OCI-LY3 (cell line): ENCODE measurements at regions not wholly inside any gene's neighbourhood (a gene's known extent, or its start where the extent isn't known, plus 50 kb on each side); places are given as distances from the start of the nearest gene placed in this dataset.
"Not testable (repeated sequence)": the region's sequence is repeated elsewhere in the genome, so short reads cannot be mapped to it uniquely, and the experiment has no call there.

Experiments
- H2AFZ ChIP-seq: fragments of 200-600, 300-600 bp; shearing (Covaris generic); 2 replicates; pipeline ENCODE4 v1.6.0; 2014; ENCODE audit warnings: antibody characterized with exemption, low read depth, low read length
- H3K27ac ChIP-seq: fragments of 200-600, 300-600 bp; sonication (generic); 2 replicates; pipeline ENCODE4 v1.5.1; 2014; ENCODE audit warnings: mild to moderate bottlenecking, low read length, moderate library complexity, mixed read lengths
- H3K27me3 ChIP-seq: fragments of 200-600, 300-600 bp; sonication (generic); 2 replicates; pipeline ENCODE4 v1.6.1; 2014; ENCODE audit warnings: low read depth, low read length, mixed read lengths
- H3K36me3 ChIP-seq: fragments of 200-600, 300-600 bp; sonication (generic); replicated peaks from 2 replicates; pipeline ENCODE3; 2014; ENCODE audit warnings: low read depth, low read length, mixed read lengths
- H3K4me1 ChIP-seq: fragments of 300-600, 200-600 bp; sonication (generic); 2 replicates; pipeline ENCODE4 v1.6.1; 2014; ENCODE audit warnings: low read length, mixed read lengths
- H3K4me2 ChIP-seq: fragments of 200-600, 300-600 bp; sonication (generic); 2 replicates; pipeline ENCODE4 v1.6.1; 2014; ENCODE audit warnings: low read length, mixed read lengths
- H3K4me3 ChIP-seq: fragments of 300-600, 200-600 bp; sonication (generic); 2 replicates; pipeline ENCODE4 v1.5.1; 2014; ENCODE audit warnings: antibody characterized with exemption, mild to moderate bottlenecking, low read length, moderate library complexity
- H3K79me2 ChIP-seq: fragments of 300-600, 200-600 bp; shearing (Covaris generic); 2 replicates; pipeline ENCODE4 v1.6.1; 2014; ENCODE audit warnings: mild to moderate bottlenecking, low read length, mixed read lengths
- H3K9ac ChIP-seq: fragments of 300-600, 200-600 bp; shearing (Covaris generic); 2 replicates; pipeline ENCODE4 v1.6.0; 2014; ENCODE audit warnings: mild to moderate bottlenecking, low read length, moderate library complexity
- H3K9me3 ChIP-seq: fragments of 200-600, 300-600 bp; shearing (Covaris generic); 2 replicates; pipeline ENCODE4 v1.6.1; 2014; ENCODE audit warnings: low read length, mixed read lengths; ENCODE audit not compliant: insufficient read depth
- H4K20me1 ChIP-seq: fragments of 200-600, 300-600 bp; sonication (generic); 2 replicates; pipeline ENCODE4 v1.6.1; 2016; ENCODE audit warnings: low read length, mixed read lengths; ENCODE audit not compliant: insufficient read depth
- EZH2phosphoT487 ChIP-seq: fragments of 200-600 bp; shearing (Covaris generic); IDR thresholded peaks from 2 replicates; pipeline ENCODE4 v1.6.1; 2018; ENCODE audit warnings: antibody characterized with exemption, mixed run types, low read depth
- TF ChIP-seq, protein P1 (sequence below): fragments of 200-600, 300-600 bp; sonication (generic); IDR thresholded peaks from 2 replicates; pipeline ENCODE4 v1.5.1; 2014; ENCODE audit warnings: antibody characterized with exemption, low read length, low read depth

DNA sequence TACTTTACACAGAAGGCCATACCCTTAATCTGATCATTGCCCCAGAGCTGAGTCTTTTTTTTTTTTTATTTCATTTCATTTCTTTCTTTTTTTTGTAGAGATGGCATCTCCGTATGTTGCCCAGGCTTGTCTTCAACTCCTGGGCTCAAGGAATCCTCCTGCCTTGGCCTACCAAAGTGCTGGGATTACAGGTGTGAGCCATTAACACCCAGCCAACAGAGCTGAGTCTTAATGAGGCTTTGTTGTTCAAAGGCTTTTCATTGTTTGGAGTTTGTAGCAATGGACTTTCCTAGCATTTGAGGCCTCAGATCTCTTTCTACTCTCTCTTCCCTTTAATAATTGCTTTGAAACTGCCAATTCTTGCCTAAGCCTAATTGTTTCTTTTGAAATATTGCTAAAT lies 176.5 kb upstream of the FBN2 start:
- Histone ChIP-seq H4K20me1 (no peaks in the 10 kb centered on the region), H3K4me1 (no peaks in the 10 kb centered on the region), H3K27ac (no peak overlapping the region), H3K9me3 (no peaks in the 10 kb centered on the region), H3K4me2 (no peak overlapping the region), H3K79me2 (no peaks in the 10 kb centered on the region), H3K9ac (no peak overlapping the region), H3K4me3 (no peak overlapping the region), H3K36me3 (no peaks in the 10 kb centered on the region), H3K27me3 (no peaks in the 10 kb centered on the region), H2AFZ (no peak overlapping the region)
- TF ChIP-seq, protein P1, sequence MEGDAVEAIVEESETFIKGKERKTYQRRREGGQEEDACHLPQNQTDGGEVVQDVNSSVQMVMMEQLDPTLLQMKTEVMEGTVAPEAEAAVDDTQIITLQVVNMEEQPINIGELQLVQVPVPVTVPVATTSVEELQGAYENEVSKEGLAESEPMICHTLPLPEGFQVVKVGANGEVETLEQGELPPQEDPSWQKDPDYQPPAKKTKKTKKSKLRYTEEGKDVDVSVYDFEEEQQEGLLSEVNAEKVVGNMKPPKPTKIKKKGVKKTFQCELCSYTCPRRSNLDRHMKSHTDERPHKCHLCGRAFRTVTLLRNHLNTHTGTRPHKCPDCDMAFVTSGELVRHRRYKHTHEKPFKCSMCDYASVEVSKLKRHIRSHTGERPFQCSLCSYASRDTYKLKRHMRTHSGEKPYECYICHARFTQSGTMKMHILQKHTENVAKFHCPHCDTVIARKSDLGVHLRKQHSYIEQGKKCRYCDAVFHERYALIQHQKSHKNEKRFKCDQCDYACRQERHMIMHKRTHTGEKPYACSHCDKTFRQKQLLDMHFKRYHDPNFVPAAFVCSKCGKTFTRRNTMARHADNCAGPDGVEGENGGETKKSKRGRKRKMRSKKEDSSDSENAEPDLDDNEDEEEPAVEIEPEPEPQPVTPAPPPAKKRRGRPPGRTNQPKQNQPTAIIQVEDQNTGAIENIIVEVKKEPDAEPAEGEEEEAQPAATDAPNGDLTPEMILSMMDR: no peak
- no peak for TF ChIP-seq EZH2phosphoT487

DNA sequence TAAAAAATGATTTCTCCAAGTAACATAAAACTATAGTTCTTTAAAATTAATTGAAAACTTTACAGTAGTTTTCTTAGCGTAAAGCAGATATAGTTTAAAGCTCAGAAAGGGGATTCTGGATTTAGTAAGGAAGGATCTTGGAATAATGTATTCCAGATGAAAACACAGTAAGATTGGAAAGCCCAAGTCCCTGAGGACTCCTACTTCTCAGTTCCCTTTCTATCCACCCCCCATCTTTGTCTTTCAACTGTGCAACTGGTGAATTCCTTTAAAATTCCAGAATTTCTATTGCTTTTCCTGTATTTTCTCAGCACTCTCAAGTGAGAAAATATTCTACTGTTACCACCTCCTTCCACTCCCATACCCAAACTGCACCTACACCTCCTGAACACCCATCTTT lies 184.5 kb upstream of the FBN2 start:
- H3K4me1 ChIP-seq: no peaks in the 10 kb centered on the region
- no peaks in the 10 kb centered on the region for H3K27me3 ChIP-seq
- TF ChIP-seq, protein P1: no peak
- no peak for TF ChIP-seq EZH2phosphoT487
- no peaks in the 10 kb centered on the region for H3K9me3 ChIP-seq
- no peaks in the 10 kb centered on the region for H3K79me2 ChIP-seq
- H3K27ac ChIP-seq: no peak overlapping the region
- no peak overlapping the region for H2AFZ ChIP-seq
- no peaks in the 10 kb centered on the region for H3K36me3 ChIP-seq
- no peak overlapping the region for H3K4me2 ChIP-seq
- no peaks in the 10 kb centered on the region for H4K20me1 ChIP-seq
- no peak overlapping the region for H3K4me3 ChIP-seq
- H3K9ac ChIP-seq: no peak overlapping the region

DNA sequence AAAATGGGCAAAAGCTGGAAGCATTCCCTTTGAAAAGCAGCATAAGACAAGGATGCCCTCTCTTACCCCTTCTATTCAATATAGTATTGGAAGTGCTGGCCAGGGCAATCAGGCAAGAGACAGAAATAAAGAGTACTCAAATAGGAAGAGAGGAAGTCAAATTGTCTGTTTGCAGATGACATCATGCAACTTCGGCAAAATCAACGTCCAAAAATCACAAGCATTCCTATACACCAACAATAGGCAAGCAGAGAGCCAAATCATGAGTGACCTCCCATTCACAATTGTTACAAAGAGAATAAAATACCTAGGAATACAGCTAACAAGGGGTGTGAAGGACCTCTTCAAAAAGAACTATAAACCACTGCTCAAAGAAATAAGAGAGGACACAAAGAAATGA lies 192.0 kb upstream of the FBN2 start:
- H3K27me3 ChIP-seq, H2AFZ ChIP-seq, H3K4me3 ChIP-seq, H3K9ac ChIP-seq, H3K4me1 ChIP-seq, H3K4me2 ChIP-seq, H3K36me3 ChIP-seq, H3K79me2 ChIP-seq, H4K20me1 ChIP-seq, H3K27ac ChIP-seq, H3K9me3 ChIP-seq: not testable (repeated sequence)

DNA sequence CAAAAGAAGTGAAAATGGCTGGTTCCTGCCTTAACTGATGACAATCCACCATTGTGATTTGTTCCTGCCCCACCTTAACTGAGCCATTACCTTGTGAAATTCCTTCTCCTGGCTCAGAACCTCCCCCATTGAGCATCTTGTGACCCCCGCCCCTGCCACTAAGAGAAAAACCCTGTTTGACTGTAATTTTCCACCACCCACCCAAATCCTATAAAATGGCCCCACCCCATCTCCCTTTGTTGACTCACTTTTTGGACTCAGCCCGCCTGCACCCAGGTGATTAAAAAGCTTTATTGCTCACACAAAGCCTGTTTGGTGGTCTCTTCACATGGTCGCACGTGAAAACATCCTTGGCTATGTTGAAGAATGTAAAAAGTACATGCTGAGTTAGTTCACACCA lies 197.6 kb upstream of the FBN2 start:
- H3K9ac ChIP-seq, H3K79me2 ChIP-seq, H3K4me3 ChIP-seq, H2AFZ ChIP-seq, H3K27ac ChIP-seq, H3K9me3 ChIP-seq, H3K4me1 ChIP-seq, H3K36me3 ChIP-seq, H3K4me2 ChIP-seq, H4K20me1 ChIP-seq, H3K27me3 ChIP-seq: not testable (repeated sequence)

DNA sequence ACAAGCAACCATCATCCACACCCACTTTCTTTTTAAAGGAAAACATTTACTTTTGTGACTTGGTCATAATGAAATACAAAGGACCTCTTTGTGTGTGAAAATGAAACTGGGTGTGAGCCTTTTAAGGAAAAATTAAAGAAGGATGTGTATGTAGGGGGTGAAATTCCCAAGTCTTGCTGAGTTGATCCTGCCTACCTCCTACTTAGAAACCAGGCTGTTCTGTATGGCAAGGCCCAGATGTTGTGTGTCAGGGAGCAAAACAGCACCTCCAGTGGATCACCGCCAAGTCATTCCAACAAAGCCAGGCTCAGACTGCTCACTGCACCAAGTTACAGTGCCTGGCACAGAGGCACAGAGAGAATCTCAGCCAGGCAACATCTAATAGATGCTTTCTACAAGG lies 198.5 kb upstream of the FBN2 start:
- Histone ChIP-seq H3K79me2 (no peaks in the 10 kb centered on the region), H3K36me3 (no peaks in the 10 kb centered on the region), H3K4me3 (no peak overlapping the region), H3K27me3 (no peaks in the 10 kb centered on the region), H3K9me3 (no peaks in the 10 kb centered on the region), H3K27ac (no peak overlapping the region), H3K4me2 (no peak overlapping the region), H3K4me1 (no peaks in the 10 kb centered on the region), H4K20me1 (no peaks in the 10 kb centered on the region), H3K9ac (no peak overlapping the region), H2AFZ (no peak overlapping the region)
- TF ChIP-seq, protein P1: no peak
- no peak for TF ChIP-seq EZH2phosphoT487
